Body of pancreas (tissue), 4 donors: ENCODE measurements at regions not wholly inside any gene's neighbourhood (a gene's known extent, or its start where the extent isn't known, plus 50 kb on each side); places are given as distances from the start of the nearest gene placed in this dataset.

Experiments used
- ATAC-seq: fragments of 150-250 bp; one replicate; pipeline ENCODE4 v1.9.1; 2016
- DNase-seq, 4 donors: peaks; one replicate each; pipeline ENCODE4 v3.0.0-alpha.2; 2019
- H3K27ac ChIP-seq, 4 donors: fragments of 200-600 bp; sonication (generic); 1 replicate in 3 of 4; 2 replicates in 1 of 4; pipeline versions ENCODE4 v1.5.1 to v1.6.1; 2016 to 2019; ENCODE audit warnings: mild to moderate bottlenecking in 1 of 4, mixed read lengths in 1 of 4, moderate library complexity in 1 of 4
- H3K27me3 ChIP-seq, 2 donors: fragments of 200-600 bp; sonication (generic); one replicate each; pipeline ENCODE4 v1.6.0; 2016; ENCODE audit warnings: mild to moderate bottlenecking in 1 of 2
- H3K36me3 ChIP-seq, 2 donors: fragments of 200-600 bp; sonication (generic); replicated peaks in 1 of 2; 2 replicates each; pipeline ENCODE4 v1.5.1; 2016; ENCODE audit warnings: low read depth in 2 of 2; ENCODE audit not compliant: insufficient read depth in 1 of 2
- H3K4me1 ChIP-seq: fragments of 200-600 bp; sonication (generic); one replicate; pipeline ENCODE4 v1.6.0; 2016
- H3K4me3 ChIP-seq, 2 donors: fragments of 200-600 bp; sonication (generic); 1 replicate in 1 of 2; 2 replicates in 1 of 2; pipeline ENCODE4 v1.5.1; 2016 to 2019
- H3K9me3 ChIP-seq, 3 donors: fragments of 200-600 bp; sonication (generic); 1 replicate in 2 of 3; 2 replicates in 1 of 3; pipeline ENCODE4 v1.5.1; 2016
- CTCF ChIP-seq, 7 experiments: fragments of 450-650 bp in 4 of 7; fragments of 200-600 bp in 3 of 7; sonication (generic) in 3 of 7; IDR thresholded peaks; one replicate each; pipeline ENCODE4 v1.5.1; 2016 to 2019; ENCODE audit warnings: antibody characterized with exemption in 7 of 7
- POLR2A ChIP-seq, 3 donors: fragments of 450-650 bp; IDR thresholded peaks; one replicate each; pipeline ENCODE4 v1.6.1; 2016; ENCODE audit warnings: antibody characterized with exemption in 3 of 3, mild to moderate bottlenecking in 2 of 3
- WGBS, 2 donors: methylation state at CpG; one replicate each; pipeline ENCODE4 v1.1.5; 2017; 5-methylcytosine and 5-hydroxymethylcytosine counted together
- intact Hi-C: fragments of 100-400 bp; cut with DNase I; formaldehyde crosslinking; loops from one replicate; pipeline ENCODE4 v1.15.1; 2023

DNA sequence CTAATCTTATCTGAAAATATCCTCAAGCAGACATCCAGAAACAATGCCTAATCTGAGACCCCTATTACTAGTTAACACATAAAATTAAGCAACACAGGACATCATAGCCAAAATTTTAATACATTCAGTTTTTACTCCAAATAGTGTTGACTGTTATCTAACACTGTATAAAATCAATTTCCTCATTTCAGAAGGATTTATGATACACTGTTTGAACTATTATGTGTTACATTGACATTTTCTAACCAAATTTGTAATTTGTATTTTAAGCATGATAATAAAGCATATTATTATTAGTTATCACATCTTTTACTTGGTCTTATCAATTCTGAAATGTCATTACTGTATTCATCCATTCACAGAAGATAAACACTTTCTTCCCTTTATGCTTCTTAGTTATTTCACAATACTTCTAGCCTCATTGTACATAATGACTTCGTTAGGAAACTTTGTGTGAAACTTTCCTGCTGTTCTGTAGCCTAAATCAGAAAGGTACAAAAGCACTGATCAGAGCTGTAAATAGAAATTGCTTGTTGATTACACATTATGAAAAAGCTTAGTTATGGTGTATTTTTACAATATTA, 1248.9 kb downstream of the JRKL start:
- Histone ChIP-seq H3K4me1 (no peaks in the 10 kb centered on the region), H3K4me3 (no peak overlapping the region), H3K36me3 (no peaks in the 10 kb centered on the region), H3K9me3 (no peaks in the 10 kb centered on the region), H3K27ac (no peak overlapping the region), H3K27me3 (no peaks in the 10 kb centered on the region)
- DNase-seq = no peak
- intact Hi-C loops = no loop called here
- 15 to 38% methylated on average over 1 of the region's 1 CpG for WGBS, 2 donors
- no peak for ATAC-seq
- TF ChIP-seq CTCF (IDR thresholded peaks at IDR 0.05) (no peak), POLR2A (IDR thresholded peaks at IDR 0.05) (no peak)

GRCh38 chr11:97641988-97642387, 1252.2 kb downstream of the JRKL start:
- no peak for ATAC-seq
- no peaks in the 10 kb centered on the region for H3K9me3 ChIP-seq
- no peak overlapping the region for H3K4me3 ChIP-seq
- H3K4me1 ChIP-seq = no peaks in the 10 kb centered on the region
- no peak for TF ChIP-seq CTCF (IDR thresholded peaks at IDR 0.05)
- no peak for TF ChIP-seq POLR2A (IDR thresholded peaks at IDR 0.05)
- no peaks in the 10 kb centered on the region for H3K27me3 ChIP-seq
- no peak for DNase-seq
- H3K36me3 ChIP-seq = no peaks in the 10 kb centered on the region
- intact Hi-C loops = no loop called here
- H3K27ac ChIP-seq = no peak overlapping the region

DNA sequence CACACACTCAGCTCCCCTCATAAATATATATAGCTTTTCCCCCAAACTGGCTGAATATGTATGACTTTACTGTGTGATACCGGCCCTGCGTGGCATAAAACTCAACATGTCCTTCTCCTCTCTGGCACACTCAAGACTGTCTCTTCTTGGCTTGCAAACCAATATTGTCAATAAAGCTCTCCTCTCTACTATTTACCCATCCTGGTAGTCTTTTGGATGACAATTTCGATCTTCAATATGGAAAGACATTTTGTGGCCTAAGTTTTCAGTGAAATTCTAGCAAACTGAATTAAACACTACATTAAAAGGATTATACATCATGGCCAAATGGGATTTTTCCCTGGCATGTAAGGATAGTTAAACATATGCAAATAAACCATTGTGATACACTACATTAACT, 1255.9 kb downstream of the JRKL start:
- no peaks in the 10 kb centered on the region for H3K27me3 ChIP-seq
- intact Hi-C loops = no loop called here
- no peaks in the 10 kb centered on the region for H3K9me3 ChIP-seq
- TF ChIP-seq CTCF (IDR thresholded peaks at IDR 0.05) = no peak
- no peak for TF ChIP-seq POLR2A (IDR thresholded peaks at IDR 0.05)
- DNase-seq = no peak
- no peak for ATAC-seq
- H3K27ac ChIP-seq = no peak overlapping the region
- no peaks in the 10 kb centered on the region for H3K36me3 ChIP-seq
- no peak overlapping the region for H3K4me3 ChIP-seq
- WGBS, 2 donors = 63 to 76% methylated on average over 3 of the region's 3 CpGs
- H3K4me1 ChIP-seq = no peaks in the 10 kb centered on the region

GRCh38 chr11:97656356-97656755, 1266.5 kb downstream of the JRKL start:
- ATAC-seq (no peak), DNase-seq (no peak)
- intact Hi-C loops = no loop called here
- TF ChIP-seq POLR2A (IDR thresholded peaks at IDR 0.05) = no peak
- no peak for TF ChIP-seq CTCF (IDR thresholded peaks at IDR 0.05)
- Histone ChIP-seq H3K4me1 (no peaks in the 10 kb centered on the region), H3K27me3 (no peaks in the 10 kb centered on the region), H3K36me3 (no peaks in the 10 kb centered on the region), H3K4me3 (no peak overlapping the region), H3K9me3 (no peaks in the 10 kb centered on the region), H3K27ac (no peak overlapping the region)
- 21 to 35% methylated on average over 2 of the region's 2 CpGs for WGBS, 2 donors

- Histone ChIP-seq H3K4me1 (no peaks in the 10 kb centered on the region), H3K4me3 (no peak overlapping the region), H3K27me3 (no peaks in the 10 kb centered on the region), H3K27ac (no peak overlapping the region), H3K9me3 (no peaks in the 10 kb centered on the region), H3K36me3 (no peaks in the 10 kb centered on the region)
- no peak for DNase-seq
- intact Hi-C loops = no loop called here
- WGBS, 2 donors = 74 to 79% methylated on average over 7 of the region's 7 CpGs
- no peak for ATAC-seq
- TF ChIP-seq POLR2A (IDR thresholded peaks at IDR 0.05) = no peak
- TF ChIP-seq CTCF (IDR thresholded peaks at IDR 0.05) = no peak
Observed at GRCh38 chr11:97657852-97658251, 1268.0 kb downstream of the JRKL start.
